WTC11 (cell line): ENCODE measurements at regions not wholly inside any gene's neighbourhood (a gene's known extent, or its start where the extent isn't known, plus 50 kb on each side); places are given as distances from the start of the nearest gene placed in this dataset.

Experiments
- CBFB ChIP-seq: sonication (generic); formaldehyde crosslinking; IDR thresholded peaks from 2 replicates; pipeline ENCODE4 v1.8.1; 2022; ENCODE audit warnings: mild to moderate bottlenecking, low read depth, missing genetic modification reagents
- CREB1 ChIP-seq: sonication (generic); formaldehyde crosslinking; IDR thresholded peaks from 2 replicates; pipeline ENCODE4 v1.8.0; 2023; ENCODE audit warnings: mild to moderate bottlenecking, missing genetic modification reagents
- CTCF ChIP-seq: fragments of 200-600 bp; IDR thresholded peaks from 2 replicates; pipeline ENCODE4 v1.8.0; 2022; ENCODE audit warnings: antibody characterized with exemption
- E2F5 ChIP-seq: sonication (generic); formaldehyde crosslinking; IDR thresholded peaks from 2 replicates; pipeline ENCODE4 v1.8.1; 2022; ENCODE audit warnings: mild to moderate bottlenecking, moderate library complexity, missing genetic modification reagents
- FOXP1 ChIP-seq: sonication (generic); formaldehyde crosslinking; IDR thresholded peaks from 2 replicates; pipeline ENCODE4 v1.8.0; 2022; ENCODE audit warnings: missing genetic modification reagents, mild to moderate bottlenecking, moderate library complexity, borderline replicate concordance
- HMGXB4 ChIP-seq: sonication (generic); formaldehyde crosslinking; IDR thresholded peaks from 2 replicates; pipeline ENCODE4 v1.8.1; 2023; ENCODE audit warnings: mild to moderate bottlenecking, moderate library complexity, missing genetic modification reagents
- KAT7 ChIP-seq: sonication (generic); formaldehyde crosslinking; IDR thresholded peaks from 2 replicates; pipeline ENCODE4 v1.8.1; 2023; ENCODE audit warnings: missing genetic modification reagents, mild to moderate bottlenecking, borderline replicate concordance
- NFYB ChIP-seq: sonication (generic); formaldehyde crosslinking; conservative IDR thresholded peaks from 2 replicates; pipeline ENCODE4 v1.8.0; 2022; ENCODE audit warnings: low read depth, missing genetic modification reagents
- NR1H2 ChIP-seq: sonication (generic); formaldehyde crosslinking; IDR thresholded peaks from 2 replicates; pipeline ENCODE4 v1.9.0; 2021; ENCODE audit warnings: mild to moderate bottlenecking, moderate library complexity, missing genetic modification reagents
- SMAD4 ChIP-seq: sonication (generic); formaldehyde crosslinking; IDR thresholded peaks from 2 replicates; pipeline ENCODE4 v1.8.0; 2022; ENCODE audit warnings: mild to moderate bottlenecking, missing genetic modification reagents
- USF2 ChIP-seq: sonication (generic); formaldehyde crosslinking; IDR thresholded peaks from 2 replicates; pipeline ENCODE4 v1.8.1; 2023; ENCODE audit warnings: mild to moderate bottlenecking, missing genetic modification reagents, moderate library complexity
- ZNF232 ChIP-seq: sonication (generic); formaldehyde crosslinking; IDR thresholded peaks from 2 replicates; pipeline ENCODE4 v1.8.0; 2022; ENCODE audit warnings: mild to moderate bottlenecking, missing genetic modification reagents

GRCh38 chr15:70214941-70215635 is 117.4 kb upstream of the TLE3 start:
- TF ChIP-seq FOXP1 (no peak), CTCF (no peak), CREB1 (no peak), CBFB (CRISPR knock-in tag) (no peak), E2F5 (CRISPR knock-in tag) (no peak), USF2 (CRISPR knock-in tag) (no peak), HMGXB4 (CRISPR knock-in tag) (no peak), NFYB (CRISPR knock-in tag) (no peak), ZNF232 (CRISPR knock-in tag) (no peak), NR1H2 (CRISPR knock-in tag) (no peak), KAT7 (no peak), SMAD4 (CRISPR knock-in tag) (no peak)
